Suprapubic skin (tissue), 4 donors: ENCODE measurements at regions not wholly inside any gene's neighbourhood (a gene's known extent, or its start where the extent isn't known, plus 50 kb on each side); places are given as distances from the start of the nearest gene placed in this dataset.

Experiments
- POLR2A ChIP-seq, 2 donors: fragments of 450-650 bp; IDR thresholded peaks; one replicate each; pipeline ENCODE4 v1.6.1; 2017; ENCODE audit warnings: antibody characterized with exemption in 2 of 2, mild to moderate bottlenecking in 2 of 2, moderate library complexity in 2 of 2
- POLR2AphosphoS5 ChIP-seq, 3 donors: sonication (generic); formaldehyde crosslinking; IDR thresholded peaks; one replicate each; pipeline ENCODE4 v1.6.1; 2017; ENCODE audit warnings: antibody characterized with exemption in 3 of 3
- TF ChIP-seq, protein P1 (sequence below), 2 donors: fragments of 200-600 bp in 1 of 2; fragments of 450-650 bp in 1 of 2; sonication (generic) in 1 of 2; IDR thresholded peaks; one replicate each; pipeline ENCODE4 v1.5.1; 2016 to 2019; ENCODE audit warnings: antibody characterized with exemption in 2 of 2, mild to moderate bottlenecking in 1 of 2, moderate library complexity in 1 of 2

DNA sequence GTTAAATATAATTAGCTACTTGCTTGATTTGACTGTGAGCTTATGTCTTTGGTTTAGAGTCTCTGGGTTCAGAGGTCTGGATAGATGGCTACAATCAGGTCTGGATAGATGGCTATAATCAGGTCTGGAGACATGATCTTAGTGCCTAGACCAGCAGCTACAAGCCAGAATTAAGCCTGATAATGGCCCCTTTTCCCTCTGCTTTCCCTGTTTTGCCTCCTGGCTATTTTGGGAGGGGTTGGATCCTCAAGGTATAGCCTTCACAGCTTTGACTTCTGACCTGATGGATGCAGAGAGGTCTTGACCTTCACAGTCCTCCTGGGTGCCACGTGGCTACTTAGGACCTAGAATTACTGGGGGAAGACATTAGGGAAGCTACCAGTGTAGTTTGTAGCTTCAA lies 877.7 kb downstream of the GALC start:
- TF ChIP-seq, protein P1, sequence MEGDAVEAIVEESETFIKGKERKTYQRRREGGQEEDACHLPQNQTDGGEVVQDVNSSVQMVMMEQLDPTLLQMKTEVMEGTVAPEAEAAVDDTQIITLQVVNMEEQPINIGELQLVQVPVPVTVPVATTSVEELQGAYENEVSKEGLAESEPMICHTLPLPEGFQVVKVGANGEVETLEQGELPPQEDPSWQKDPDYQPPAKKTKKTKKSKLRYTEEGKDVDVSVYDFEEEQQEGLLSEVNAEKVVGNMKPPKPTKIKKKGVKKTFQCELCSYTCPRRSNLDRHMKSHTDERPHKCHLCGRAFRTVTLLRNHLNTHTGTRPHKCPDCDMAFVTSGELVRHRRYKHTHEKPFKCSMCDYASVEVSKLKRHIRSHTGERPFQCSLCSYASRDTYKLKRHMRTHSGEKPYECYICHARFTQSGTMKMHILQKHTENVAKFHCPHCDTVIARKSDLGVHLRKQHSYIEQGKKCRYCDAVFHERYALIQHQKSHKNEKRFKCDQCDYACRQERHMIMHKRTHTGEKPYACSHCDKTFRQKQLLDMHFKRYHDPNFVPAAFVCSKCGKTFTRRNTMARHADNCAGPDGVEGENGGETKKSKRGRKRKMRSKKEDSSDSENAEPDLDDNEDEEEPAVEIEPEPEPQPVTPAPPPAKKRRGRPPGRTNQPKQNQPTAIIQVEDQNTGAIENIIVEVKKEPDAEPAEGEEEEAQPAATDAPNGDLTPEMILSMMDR (IDR thresholded peaks at IDR 0.05): no peak
- TF ChIP-seq POLR2A (IDR thresholded peaks at IDR 0.05) (no peak), POLR2AphosphoS5 (IDR thresholded peaks at IDR 0.05) (no peak)
